HG02973 (cell line): ENCODE measurements at regions not wholly inside any gene's neighbourhood (a gene's known extent, or its start where the extent isn't known, plus 50 kb on each side); places are given as distances from the start of the nearest gene placed in this dataset.
"Not testable (repeated sequence)": the region's sequence is repeated elsewhere in the genome, so short reads cannot be mapped to it uniquely, and the experiment has no call there.

ENCODE experiments used
- ATAC-seq: cut with Tn5 transposase; IDR thresholded peaks from one replicate; pipeline ENCODE4 v1.9.1; 2021; ENCODE audit warnings: moderate library complexity; ENCODE audit not compliant: unreplicated experiment

- no peak for ATAC-seq
Observed at GRCh38 chr2:220789961-220790360, 782.1 kb downstream of the EPHA4 start.

GRCh38 chr2:220795705-220796104, 776.4 kb downstream of the EPHA4 start:
- ATAC-seq = no peak

- ATAC-seq = no peak
Observed at GRCh38 chr2:220811115-220811514, 761.0 kb downstream of the EPHA4 start.

- ATAC-seq = no peak
Observed at GRCh38 chr2:220811952-220812570, 760.0 kb downstream of the EPHA4 start.

- ATAC-seq = no peak
Observed at GRCh38 chr2:220814441-220814840, 757.7 kb downstream of the EPHA4 start.

- no peak for ATAC-seq
Observed at GRCh38 chr2:220815698-220816097, 756.4 kb downstream of the EPHA4 start.

GRCh38 chr2:220821683-220822082, 750.4 kb downstream of the EPHA4 start:
- no peak for ATAC-seq

- not testable (repeated sequence) for ATAC-seq
Observed at GRCh38 chr2:220823590-220823989, 748.5 kb downstream of the EPHA4 start.

GRCh38 chr2:220833446-220833845, 738.7 kb downstream of the EPHA4 start:
- no peak for ATAC-seq

- no peak for ATAC-seq
Observed at GRCh38 chr2:220835583-220835982, 736.5 kb downstream of the EPHA4 start.

- no peak for ATAC-seq
Observed at GRCh38 chr2:220837226-220837625, 734.9 kb downstream of the EPHA4 start.

GRCh38 chr2:220842901-220843665, 729.0 kb downstream of the EPHA4 start:
- ATAC-seq = no peak

GRCh38 chr2:220845766-220846273, 726.3 kb downstream of the EPHA4 start:
- no peak for ATAC-seq

GRCh38 chr2:220847006-220847405, 725.1 kb downstream of the EPHA4 start:
- ATAC-seq = no peak

GRCh38 chr2:220847589-220847988, 724.5 kb downstream of the EPHA4 start:
- no peak for ATAC-seq

- ATAC-seq = no peak
Observed at GRCh38 chr2:220849433-220849832, 722.7 kb downstream of the EPHA4 start.

GRCh38 chr2:220850116-220850515, 722.0 kb downstream of the EPHA4 start:
- ATAC-seq = no peak

- ATAC-seq = no peak
Observed at GRCh38 chr2:220855296-220855695, 716.8 kb downstream of the EPHA4 start.

- no peak for ATAC-seq
Observed at GRCh38 chr2:220856486-220856885, 715.6 kb downstream of the EPHA4 start.

- ATAC-seq = no peak
Observed at GRCh38 chr2:220857368-220857767, 714.7 kb downstream of the EPHA4 start.

- no peak for ATAC-seq
Observed at GRCh38 chr2:220858101-220858500, 714.0 kb downstream of the EPHA4 start.

GRCh38 chr2:220871909-220872308, 700.2 kb downstream of the EPHA4 start:
- ATAC-seq = no peak
